ENCODE measurements at regions not wholly inside any gene's neighbourhood (a gene's known extent, or its start where the extent isn't known, plus 50 kb on each side); places are given as distances from the start of the nearest gene placed in this dataset.

- no peak for TF ChIP-seq FOXM1 (IDR thresholded peaks at IDR 0.05; ENCODE audit: borderline replicate concordance, low read depth)
- TF ChIP-seq, protein P1, sequence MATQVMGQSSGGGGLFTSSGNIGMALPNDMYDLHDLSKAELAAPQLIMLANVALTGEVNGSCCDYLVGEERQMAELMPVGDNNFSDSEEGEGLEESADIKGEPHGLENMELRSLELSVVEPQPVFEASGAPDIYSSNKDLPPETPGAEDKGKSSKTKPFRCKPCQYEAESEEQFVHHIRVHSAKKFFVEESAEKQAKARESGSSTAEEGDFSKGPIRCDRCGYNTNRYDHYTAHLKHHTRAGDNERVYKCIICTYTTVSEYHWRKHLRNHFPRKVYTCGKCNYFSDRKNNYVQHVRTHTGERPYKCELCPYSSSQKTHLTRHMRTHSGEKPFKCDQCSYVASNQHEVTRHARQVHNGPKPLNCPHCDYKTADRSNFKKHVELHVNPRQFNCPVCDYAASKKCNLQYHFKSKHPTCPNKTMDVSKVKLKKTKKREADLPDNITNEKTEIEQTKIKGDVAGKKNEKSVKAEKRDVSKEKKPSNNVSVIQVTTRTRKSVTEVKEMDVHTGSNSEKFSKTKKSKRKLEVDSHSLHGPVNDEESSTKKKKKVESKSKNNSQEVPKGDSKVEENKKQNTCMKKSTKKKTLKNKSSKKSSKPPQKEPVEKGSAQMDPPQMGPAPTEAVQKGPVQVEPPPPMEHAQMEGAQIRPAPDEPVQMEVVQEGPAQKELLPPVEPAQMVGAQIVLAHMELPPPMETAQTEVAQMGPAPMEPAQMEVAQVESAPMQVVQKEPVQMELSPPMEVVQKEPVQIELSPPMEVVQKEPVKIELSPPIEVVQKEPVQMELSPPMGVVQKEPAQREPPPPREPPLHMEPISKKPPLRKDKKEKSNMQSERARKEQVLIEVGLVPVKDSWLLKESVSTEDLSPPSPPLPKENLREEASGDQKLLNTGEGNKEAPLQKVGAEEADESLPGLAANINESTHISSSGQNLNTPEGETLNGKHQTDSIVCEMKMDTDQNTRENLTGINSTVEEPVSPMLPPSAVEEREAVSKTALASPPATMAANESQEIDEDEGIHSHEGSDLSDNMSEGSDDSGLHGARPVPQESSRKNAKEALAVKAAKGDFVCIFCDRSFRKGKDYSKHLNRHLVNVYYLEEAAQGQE (IDR thresholded peaks at IDR 0.05; ENCODE audit: low read depth) = no peak
- no peak for TF ChIP-seq TEAD4 (IDR thresholded peaks at IDR 0.05)
- TF ChIP-seq EP300 (IDR thresholded peaks at IDR 0.05; ENCODE audit: borderline replicate concordance) = no peak
Measured at GRCh38 chr4:117845270-117845669, 189.0 kb upstream of the NDST3 start.
